GM19395 (cell line): ENCODE measurements at regions not wholly inside any gene's neighbourhood (a gene's known extent, or its start where the extent isn't known, plus 50 kb on each side); places are given as distances from the start of the nearest gene placed in this dataset.

Experiments used
- ATAC-seq: cut with Tn5 transposase; IDR thresholded peaks from one replicate; pipeline ENCODE4 v1.9.1; 2021; ENCODE audit warnings: mild to moderate bottlenecking, moderate library complexity; ENCODE audit not compliant: unreplicated experiment

- ATAC-seq, result no peak
Observed at GRCh38 chr7:9955138-9955537, 1018.5 kb upstream of the PHF14 start.

DNA sequence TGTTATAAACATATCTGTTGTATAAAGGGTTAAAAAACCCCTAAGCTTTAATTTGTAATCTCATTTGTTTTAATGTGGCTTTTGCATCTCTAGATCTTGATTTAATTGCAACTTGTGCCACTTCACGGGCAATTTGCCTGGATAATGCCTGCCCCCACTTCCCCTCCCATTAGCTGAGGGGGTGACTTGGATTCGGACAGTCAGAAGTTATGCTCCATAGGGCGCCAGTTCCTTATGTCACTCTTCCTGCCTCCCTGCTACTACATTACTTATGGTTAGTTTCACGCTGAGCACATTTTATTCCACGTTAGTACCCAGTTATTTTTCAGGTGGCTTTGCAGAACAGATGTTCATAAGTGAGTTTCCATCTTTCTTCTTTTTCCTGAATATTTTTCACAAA is 1015.2 kb upstream of the PHF14 start:
- ATAC-seq, result no peak

DNA sequence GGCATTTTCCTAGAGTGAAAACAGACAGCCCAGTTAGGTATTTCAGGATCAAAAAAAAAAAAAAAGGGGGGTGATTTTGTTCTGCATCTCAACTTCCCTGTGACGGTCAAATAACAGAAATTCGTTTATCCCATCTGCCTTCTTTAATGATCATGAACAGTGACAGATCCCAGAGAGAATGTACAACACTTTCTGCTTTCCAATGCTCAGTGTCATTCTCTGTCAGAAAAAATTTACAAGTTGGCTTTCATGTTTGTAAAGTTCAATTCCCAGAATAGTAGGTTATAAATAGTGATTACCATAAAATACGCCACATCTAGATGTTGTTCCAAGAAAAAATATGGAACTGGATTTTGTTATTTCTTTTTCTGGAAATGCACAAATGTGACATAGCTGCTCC is 1013.2 kb upstream of the PHF14 start:
- no peak for ATAC-seq

- ATAC-seq, result no peak
Observed at GRCh38 chr7:9961161-9961922, 1012.3 kb upstream of the PHF14 start.

DNA sequence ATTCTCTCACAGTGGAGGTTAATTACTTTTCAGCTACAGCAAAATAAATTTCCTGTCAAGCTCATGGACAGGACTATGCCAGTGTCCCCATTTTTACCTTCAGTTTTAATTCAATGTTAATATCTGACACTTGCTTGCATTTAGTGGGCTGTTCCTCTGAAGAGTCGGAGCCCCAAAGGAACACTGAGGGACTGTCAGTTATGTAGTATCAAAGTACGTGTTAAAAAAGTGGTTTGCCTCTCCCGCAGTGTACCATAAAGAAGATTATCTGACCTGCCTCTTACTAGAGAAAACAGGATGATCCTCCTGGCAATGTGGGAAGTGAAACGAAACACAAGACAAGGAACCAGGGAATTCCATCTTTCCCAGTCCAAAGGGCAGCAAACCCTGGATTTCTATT is 1010.9 kb upstream of the PHF14 start:
- ATAC-seq, result no peak

- no peak for ATAC-seq
Observed at GRCh38 chr7:9978106-9979064, 995.3 kb upstream of the PHF14 start.

GRCh38 chr7:9981742-9982349 is 991.8 kb upstream of the PHF14 start:
- ATAC-seq, result no peak

GRCh38 chr7:9983048-9983447 is 990.6 kb upstream of the PHF14 start:
- no peak for ATAC-seq

- ATAC-seq, result no peak
Observed at GRCh38 chr7:10015687-10016086, 958.0 kb upstream of the PHF14 start.

DNA sequence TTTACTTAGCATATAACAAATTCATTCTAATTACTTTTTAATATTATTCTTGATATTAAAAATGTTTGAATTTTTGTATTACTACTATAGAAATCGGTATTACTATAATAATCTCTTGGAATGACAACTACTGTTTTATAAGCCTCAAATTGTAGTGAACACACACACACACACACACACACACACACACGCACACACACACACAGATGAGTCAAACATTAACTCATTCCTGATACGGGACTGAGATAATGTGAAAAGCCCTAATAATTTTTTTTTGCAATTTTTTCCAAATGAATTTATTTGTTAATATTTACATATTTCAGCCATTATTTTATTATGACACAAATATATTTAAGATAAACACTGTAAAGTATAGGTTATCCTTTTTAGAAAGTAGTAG is 951.2 kb upstream of the PHF14 start:
- ATAC-seq, result no peak

GRCh38 chr7:10022957-10023356 is 950.7 kb upstream of the PHF14 start:
- ATAC-seq, result no peak

- no peak for ATAC-seq
Observed at GRCh38 chr7:10034843-10035556, 938.7 kb upstream of the PHF14 start.

DNA sequence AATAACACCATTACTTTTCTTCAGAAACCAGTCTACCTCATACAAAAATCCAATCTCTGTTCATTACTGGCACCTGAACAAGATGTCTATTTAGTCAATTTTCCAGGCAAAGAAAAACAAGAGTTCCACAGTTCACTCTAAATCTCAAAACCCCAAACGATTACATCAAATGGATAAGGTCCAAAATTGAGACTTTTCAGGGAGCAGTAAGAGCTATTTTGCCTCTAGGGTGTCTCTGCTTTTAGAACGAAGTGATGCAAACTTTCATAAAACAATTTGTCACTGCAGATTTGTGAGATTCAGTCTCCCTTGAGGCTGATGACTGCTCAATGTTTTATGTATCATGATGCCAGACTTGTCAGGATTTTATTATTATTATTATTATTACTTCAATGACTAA is 937.0 kb upstream of the PHF14 start:
- ATAC-seq, result no peak

- ATAC-seq, result no peak
Observed at GRCh38 chr7:10038351-10038750, 935.3 kb upstream of the PHF14 start.

DNA sequence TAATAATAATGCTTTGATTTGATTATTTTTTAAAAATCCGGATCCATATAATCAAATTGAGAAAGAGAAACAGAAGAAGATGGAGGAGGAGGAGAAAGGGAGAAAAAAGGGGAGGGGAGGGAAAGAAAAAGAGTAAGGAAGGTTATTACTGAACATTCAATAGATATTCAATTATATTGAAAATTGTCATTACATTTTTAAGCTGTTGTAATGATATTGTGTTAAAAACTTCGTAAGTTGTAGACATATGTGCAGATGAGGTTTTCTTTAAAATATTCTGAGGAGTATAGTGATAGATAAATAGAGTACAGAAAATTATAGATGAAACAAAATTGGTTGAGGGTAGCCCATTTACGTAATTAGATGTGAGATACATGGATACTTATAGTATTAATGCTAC is 933.0 kb upstream of the PHF14 start:
- no peak for ATAC-seq

DNA sequence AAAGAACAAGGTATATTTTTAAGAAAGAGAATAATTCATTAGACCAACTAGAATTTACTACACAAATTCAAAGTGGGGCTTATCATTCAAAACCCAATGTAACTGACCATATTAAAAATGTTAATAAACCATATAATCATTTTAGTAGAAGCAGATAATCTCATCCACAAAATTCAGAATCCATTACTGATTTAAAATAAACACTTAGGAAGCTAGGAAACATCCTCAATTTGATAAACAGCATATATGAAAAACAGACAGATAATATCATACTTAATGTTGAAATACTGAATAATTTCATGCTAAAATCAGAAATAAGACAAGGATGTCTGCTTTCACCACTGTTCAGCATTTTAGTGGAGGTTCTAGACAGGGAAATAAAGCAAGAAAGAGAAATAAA is 902.8 kb upstream of the PHF14 start:
- no peak for ATAC-seq

DNA sequence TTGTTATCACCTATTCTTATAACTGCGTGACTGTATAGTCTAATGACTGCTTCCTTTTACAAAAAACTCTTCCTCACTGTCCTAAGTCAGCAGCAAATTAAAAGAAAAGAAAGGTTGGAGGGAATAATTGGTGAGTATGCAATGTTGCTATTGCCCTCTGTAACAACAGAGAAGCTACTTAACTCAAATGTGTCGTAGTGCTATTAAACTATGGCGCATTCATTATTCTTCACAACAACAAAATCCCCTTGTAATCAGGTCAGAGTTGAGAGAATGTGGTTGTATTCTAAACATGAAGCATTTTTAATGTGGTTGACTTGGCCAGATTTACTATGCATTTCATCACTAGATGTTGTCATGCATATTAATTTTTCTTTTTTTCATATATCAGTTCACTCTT is 897.8 kb upstream of the PHF14 start:
- ATAC-seq, result no peak

DNA sequence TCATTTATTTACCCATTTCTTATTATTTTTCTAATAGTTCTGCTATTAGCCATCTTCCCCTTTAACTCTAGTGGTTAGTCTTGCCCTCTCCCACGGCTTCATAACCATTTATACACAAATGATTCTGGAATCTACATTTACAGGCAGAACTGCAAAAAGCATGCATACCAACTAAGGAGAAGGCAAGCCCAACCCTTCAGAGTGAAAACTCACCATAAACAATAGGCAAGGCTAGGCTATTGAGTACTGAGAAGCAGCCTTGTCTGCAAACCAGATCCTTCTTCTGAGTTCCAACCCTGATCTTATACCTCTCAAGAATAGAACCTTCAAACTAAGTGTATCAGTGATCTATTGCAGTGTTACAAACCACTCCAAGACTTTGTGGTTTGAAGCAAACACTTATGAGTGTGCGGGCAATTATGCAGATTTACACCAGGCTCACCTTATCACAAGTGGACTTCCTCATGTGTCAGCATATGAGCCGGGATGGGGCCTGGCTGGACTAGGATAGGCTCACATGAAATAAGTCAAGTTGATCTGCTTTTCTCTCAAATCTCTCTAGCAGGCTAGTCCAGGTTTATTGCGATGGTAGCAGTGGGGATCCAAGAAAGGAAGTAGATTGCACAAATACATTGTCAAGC is 896.9 kb upstream of the PHF14 start:
- no peak for ATAC-seq

DNA sequence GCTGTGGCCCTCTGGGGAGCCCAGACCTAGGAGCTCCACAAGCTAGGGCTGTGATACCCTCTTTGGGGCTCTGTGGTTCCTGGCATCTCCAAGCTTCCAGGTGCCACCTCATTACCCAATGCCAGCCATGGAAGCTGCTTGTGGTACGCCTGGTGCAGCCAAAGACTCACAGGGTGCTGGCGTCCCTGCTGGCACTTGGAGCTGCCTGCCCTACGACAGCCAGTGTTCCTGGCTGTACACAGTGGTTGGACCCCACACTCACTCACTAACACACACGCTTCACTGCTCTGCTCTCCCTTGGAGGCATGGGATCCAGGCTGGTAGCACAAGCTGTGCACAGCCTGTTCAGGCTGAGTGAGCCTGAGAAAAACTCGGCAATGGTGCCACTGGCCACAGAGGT is 894.1 kb upstream of the PHF14 start:
- no peak for ATAC-seq

DNA sequence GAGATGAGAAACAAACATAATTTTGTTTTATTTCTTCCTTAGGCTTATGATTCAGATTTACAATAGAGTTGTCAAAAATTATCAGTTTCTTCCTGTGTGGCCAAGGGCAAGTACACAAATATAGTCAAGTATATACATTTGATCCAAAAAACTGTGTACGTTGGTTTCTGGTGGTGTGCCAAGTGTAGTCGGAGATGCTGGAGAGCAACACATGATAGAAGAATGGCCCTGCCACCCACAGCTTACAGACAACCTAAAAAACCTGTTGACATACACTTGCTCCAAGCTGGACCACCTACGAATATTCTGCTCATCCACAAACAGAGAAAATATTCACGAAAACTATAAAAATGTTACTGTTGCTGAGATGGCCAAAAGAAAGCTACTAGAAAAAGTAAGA is 890.8 kb upstream of the PHF14 start:
- ATAC-seq, result no peak

- ATAC-seq, result no peak
Observed at GRCh38 chr7:10083766-10084165, 889.9 kb upstream of the PHF14 start.
